ENCODE measurements at regions not wholly inside any gene's neighbourhood (a gene's known extent, or its start where the extent isn't known, plus 50 kb on each side); places are given as distances from the start of the nearest gene placed in this dataset.

DNA sequence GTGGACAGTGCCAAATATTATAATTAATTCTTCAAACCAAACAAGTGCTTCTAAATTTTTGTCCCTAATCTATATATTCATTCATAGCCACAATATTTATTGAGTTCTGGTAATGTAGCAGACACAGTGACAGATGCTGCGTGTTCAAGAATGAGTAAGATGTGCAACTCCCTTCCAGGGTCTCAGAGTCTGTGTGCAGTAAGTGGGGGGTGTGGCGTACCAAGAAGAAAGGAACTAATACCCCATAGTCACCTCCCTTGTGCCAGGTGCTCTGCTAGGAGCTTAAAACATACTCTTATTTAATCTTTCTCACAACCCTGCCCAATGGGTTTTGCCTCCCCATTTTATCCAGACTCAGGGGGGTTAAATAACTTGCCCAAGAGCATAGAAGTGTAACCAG is 358.7 kb downstream of the BARHL2 start:
- POLR2A ChIA-PET = no interaction called here

DNA sequence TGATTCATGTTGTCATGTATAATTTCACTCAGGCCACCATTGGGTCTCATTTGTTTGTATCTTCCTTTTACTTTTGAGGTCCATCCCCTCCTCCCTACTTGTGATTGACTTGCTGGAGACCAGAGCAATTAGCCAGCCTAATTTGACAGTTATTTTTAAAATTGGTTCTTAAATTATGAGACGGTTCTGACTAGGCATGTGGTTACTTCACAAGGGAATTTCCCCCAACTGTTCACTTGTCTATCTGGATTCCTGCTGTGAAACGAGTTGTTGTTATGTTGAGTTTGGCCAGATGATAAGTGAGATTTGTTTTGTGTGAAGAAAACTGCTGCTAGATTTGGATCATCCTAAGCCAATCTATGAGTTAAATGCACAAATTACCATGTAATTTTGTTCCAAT is 359.1 kb downstream of the BARHL2 start:
- Mint-ChIP-seq H3K27me3 (no peaks in the 10 kb centered on the region), H3K27ac (no peak overlapping the region), H3K4me3 (no peak overlapping the region), H3K9me3 (no peaks in the 10 kb centered on the region), H3K36me3 (no peaks in the 10 kb centered on the region), H3K4me1 (no peaks in the 10 kb centered on the region)
- no peaks in the 10 kb centered on the region for H3K9me3 ChIP-seq
- ATAC-seq (replicated peaks in 1 of 4) = no peak
- H3K36me3 ChIP-seq (ENCODE audit: control insufficient read depth in 2 of 2, extremely low read depth in 1 of 2, insufficient read depth in 1 of 2, low read length in 1 of 2) = no peaks in the 10 kb centered on the region
- H3K27ac ChIP-seq (ENCODE audit: low read length) = no peak overlapping the region
- ChIA-PET POLR2A (no interaction called here), CTCF (no interaction called here)
- H3K4me3 ChIP-seq (ENCODE audit: control insufficient read depth in 1 of 2, extremely low read depth in 1 of 2, low read length in 1 of 2) = no peak overlapping the region
- no CpG with 5 or more reads among the region's 2 CpGs for WGBS (ENCODE audit: insufficient coverage)
- H3K27me3 ChIP-seq (replicated peaks in 1 of 2; ENCODE audit: control insufficient read depth in 2 of 2, extremely low read depth in 1 of 2, insufficient read depth in 2 of 2, low read length in 1 of 2) = peaks cover 0 to 7% of the 10 kb centered on the region in 2 experiments
- H3K4me1 ChIP-seq (ENCODE audit: control insufficient read depth in 1 of 2, extremely low read depth in 1 of 2, insufficient read depth in 2 of 2, low read length in 2 of 2) = no peaks in the 10 kb centered on the region
- DNase-seq = no peak

More for the DNA sequence above, 358.7 kb downstream of the BARHL2 start:
- no peak overlapping the region for H3K4me3 ChIP-seq (ENCODE audit: control insufficient read depth in 1 of 2, extremely low read depth in 1 of 2, low read length in 1 of 2)
- no peaks in the 10 kb centered on the region for H3K36me3 ChIP-seq (ENCODE audit: control insufficient read depth in 2 of 2, extremely low read depth in 1 of 2, insufficient read depth in 1 of 2, low read length in 1 of 2)
- no peaks in the 10 kb centered on the region for H3K27me3 Mint-ChIP-seq
- no peak overlapping the region for H3K27ac Mint-ChIP-seq
- no peak overlapping the region for H3K4me3 Mint-ChIP-seq
- no peaks in the 10 kb centered on the region for H3K4me1 Mint-ChIP-seq
- CTCF ChIA-PET = no interaction called here
- H3K4me1 ChIP-seq (ENCODE audit: control insufficient read depth in 1 of 2, extremely low read depth in 1 of 2, insufficient read depth in 2 of 2, low read length in 2 of 2) = no peaks in the 10 kb centered on the region
- peaks cover 0 to 7% of the 10 kb centered on the region in 2 experiments for H3K27me3 ChIP-seq (replicated peaks in 1 of 2; ENCODE audit: control insufficient read depth in 2 of 2, extremely low read depth in 1 of 2, insufficient read depth in 2 of 2, low read length in 1 of 2)
- DNase-seq (no peak), ATAC-seq (replicated peaks in 1 of 4) (no peak)
- H3K36me3 Mint-ChIP-seq = no peaks in the 10 kb centered on the region
- no CpG with 5 or more reads among the region's 2 CpGs for WGBS (ENCODE audit: insufficient coverage)
- H3K27ac ChIP-seq (ENCODE audit: low read length) = no peak overlapping the region
- H3K9me3 Mint-ChIP-seq = no peaks in the 10 kb centered on the region
- no peaks in the 10 kb centered on the region for H3K9me3 ChIP-seq

DNA sequence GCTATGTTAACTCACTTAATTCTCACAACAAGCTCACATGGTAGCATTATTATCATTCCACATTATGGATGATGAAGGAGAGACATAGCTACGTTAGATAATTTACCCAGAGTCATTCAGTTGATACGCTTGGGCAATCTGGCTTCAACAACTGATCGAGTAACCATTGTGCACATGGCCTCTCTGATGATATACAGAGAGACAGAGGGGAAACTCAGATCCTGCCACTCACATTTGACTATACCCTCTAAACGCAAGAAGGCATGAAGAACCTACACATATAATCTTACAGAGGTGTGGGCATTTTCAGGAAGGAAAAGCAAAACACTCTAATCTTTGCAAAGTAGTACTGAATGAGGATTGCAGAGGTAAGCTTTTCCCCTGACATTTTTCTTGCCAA is 360.1 kb downstream of the BARHL2 start:
- no peaks in the 10 kb centered on the region for H3K36me3 ChIP-seq (ENCODE audit: control insufficient read depth in 2 of 2, extremely low read depth in 1 of 2, insufficient read depth in 1 of 2, low read length in 1 of 2)
- H3K4me3 ChIP-seq (ENCODE audit: control insufficient read depth in 1 of 2, extremely low read depth in 1 of 2, low read length in 1 of 2) = no peak overlapping the region
- no peak overlapping the region for H3K27ac Mint-ChIP-seq
- POLR2A ChIA-PET = no interaction called here
- no peaks in the 10 kb centered on the region for H3K9me3 ChIP-seq
- no peak overlapping the region for H3K4me3 Mint-ChIP-seq
- no CpG with 5 or more reads among the region's 4 CpGs for WGBS (ENCODE audit: insufficient coverage)
- no peak for ATAC-seq (replicated peaks in 1 of 4)
- no peak for DNase-seq
- no peaks in the 10 kb centered on the region for H3K4me1 ChIP-seq (ENCODE audit: control insufficient read depth in 1 of 2, extremely low read depth in 1 of 2, insufficient read depth in 2 of 2, low read length in 2 of 2)
- no peaks in the 10 kb centered on the region for H3K36me3 Mint-ChIP-seq
- no peaks in the 10 kb centered on the region for H3K27me3 Mint-ChIP-seq
- no peaks in the 10 kb centered on the region for H3K9me3 Mint-ChIP-seq
- CTCF ChIA-PET = no interaction called here
- no peaks in the 10 kb centered on the region for H3K4me1 Mint-ChIP-seq
- no peak overlapping the region for H3K27ac ChIP-seq (ENCODE audit: low read length)
- peaks cover 0 to 7% of the 10 kb centered on the region in 2 experiments for H3K27me3 ChIP-seq (replicated peaks in 1 of 2; ENCODE audit: control insufficient read depth in 2 of 2, extremely low read depth in 1 of 2, insufficient read depth in 2 of 2, low read length in 1 of 2)

DNA sequence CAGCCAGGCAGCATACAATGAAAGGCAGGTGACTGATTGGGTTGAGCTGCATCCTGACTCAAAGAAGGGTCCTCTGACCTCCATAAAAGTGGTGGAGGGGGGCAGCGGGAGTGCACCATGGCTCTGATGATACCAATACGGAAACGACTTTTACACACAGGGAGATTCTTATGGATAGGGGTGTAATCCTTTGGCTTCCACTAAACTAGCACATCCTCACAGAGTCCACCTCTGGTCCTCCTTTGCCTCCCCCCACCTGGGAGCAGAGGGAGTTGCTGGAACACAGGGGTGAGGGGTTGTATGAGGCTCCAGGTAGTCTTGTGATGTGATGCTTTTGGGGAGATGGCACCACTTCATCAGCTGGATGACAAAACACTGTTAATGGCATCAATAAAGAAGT is 361.0 kb downstream of the BARHL2 start:
- Histone ChIP-seq H3K27me3 (replicated peaks in 1 of 2; ENCODE audit: control insufficient read depth in 2 of 2, extremely low read depth in 1 of 2, insufficient read depth in 2 of 2, low read length in 1 of 2) (peaks cover 0 to 7% of the 10 kb centered on the region in 2 experiments), H3K4me1 (ENCODE audit: control insufficient read depth in 1 of 2, extremely low read depth in 1 of 2, insufficient read depth in 2 of 2, low read length in 2 of 2) (no peaks in the 10 kb centered on the region), H3K36me3 (ENCODE audit: control insufficient read depth in 2 of 2, extremely low read depth in 1 of 2, insufficient read depth in 1 of 2, low read length in 1 of 2) (no peaks in the 10 kb centered on the region), H3K27ac (ENCODE audit: low read length) (no peak overlapping the region), H3K9me3 (no peaks in the 10 kb centered on the region), H3K4me3 (ENCODE audit: control insufficient read depth in 1 of 2, extremely low read depth in 1 of 2, low read length in 1 of 2) (no peak overlapping the region)
- Mint-ChIP-seq H3K36me3 (no peaks in the 10 kb centered on the region), H3K4me3 (no peak overlapping the region), H3K27ac (no peak overlapping the region), H3K9me3 (no peaks in the 10 kb centered on the region), H3K4me1 (no peaks in the 10 kb centered on the region), H3K27me3 (no peaks in the 10 kb centered on the region)
- ChIA-PET POLR2A (no interaction called here), CTCF (no interaction called here)
- WGBS (ENCODE audit: insufficient coverage) = no CpG with 5 or more reads among the region's 3 CpGs
- no peak for ATAC-seq (replicated peaks in 1 of 4)
- DNase-seq = no peak

DNA sequence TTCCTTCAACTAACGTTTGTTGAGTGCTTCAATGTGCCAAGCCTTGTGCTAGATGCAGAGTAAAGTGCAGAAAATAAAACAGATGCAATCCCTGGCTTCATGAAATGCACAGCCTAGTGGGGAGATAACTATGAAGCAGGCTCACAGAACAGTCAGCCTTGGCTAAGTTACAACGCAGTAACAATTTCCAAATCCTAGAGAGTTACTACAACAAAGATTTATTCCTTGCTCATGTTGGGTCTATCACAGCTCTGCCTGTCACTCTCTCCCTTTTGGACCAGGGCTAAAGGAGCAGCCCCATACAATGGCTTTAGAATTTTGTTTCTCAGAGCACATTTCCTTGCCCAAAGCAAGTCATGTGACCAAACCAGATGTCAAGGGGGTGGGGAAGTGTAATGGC is 359.8 kb downstream of the ZNF326 start:
- WGBS (ENCODE audit: insufficient coverage) = 100% methylated on average over 1 of the region's 2 CpGs
- H3K36me3 Mint-ChIP-seq = no peaks in the 10 kb centered on the region
- DNase-seq = no peak
- POLR2A ChIA-PET = no interaction called here
- no peaks in the 10 kb centered on the region for H3K4me1 Mint-ChIP-seq
- H3K27ac Mint-ChIP-seq = no peak overlapping the region
- no peaks in the 10 kb centered on the region for H3K27me3 Mint-ChIP-seq
- no peak for ATAC-seq (replicated peaks in 1 of 4)
- H3K4me1 ChIP-seq (ENCODE audit: control insufficient read depth in 1 of 2, extremely low read depth in 1 of 2, insufficient read depth in 2 of 2, low read length in 2 of 2) = no peaks in the 10 kb centered on the region
- H3K4me3 ChIP-seq (ENCODE audit: control insufficient read depth in 1 of 2, extremely low read depth in 1 of 2, low read length in 1 of 2) = no peak overlapping the region
- H3K4me3 Mint-ChIP-seq = no peak overlapping the region
- CTCF ChIA-PET = no interaction called here
- no peaks in the 10 kb centered on the region for H3K36me3 ChIP-seq (ENCODE audit: control insufficient read depth in 2 of 2, extremely low read depth in 1 of 2, insufficient read depth in 1 of 2, low read length in 1 of 2)
- no peaks in the 10 kb centered on the region for H3K9me3 Mint-ChIP-seq
- peaks cover 0 to under 1% of the 10 kb centered on the region in 2 experiments for H3K27me3 ChIP-seq (replicated peaks in 1 of 2; ENCODE audit: control insufficient read depth in 2 of 2, extremely low read depth in 1 of 2, insufficient read depth in 2 of 2, low read length in 1 of 2)
- H3K9me3 ChIP-seq = no peaks in the 10 kb centered on the region
- no peak overlapping the region for H3K27ac ChIP-seq (ENCODE audit: low read length)

DNA sequence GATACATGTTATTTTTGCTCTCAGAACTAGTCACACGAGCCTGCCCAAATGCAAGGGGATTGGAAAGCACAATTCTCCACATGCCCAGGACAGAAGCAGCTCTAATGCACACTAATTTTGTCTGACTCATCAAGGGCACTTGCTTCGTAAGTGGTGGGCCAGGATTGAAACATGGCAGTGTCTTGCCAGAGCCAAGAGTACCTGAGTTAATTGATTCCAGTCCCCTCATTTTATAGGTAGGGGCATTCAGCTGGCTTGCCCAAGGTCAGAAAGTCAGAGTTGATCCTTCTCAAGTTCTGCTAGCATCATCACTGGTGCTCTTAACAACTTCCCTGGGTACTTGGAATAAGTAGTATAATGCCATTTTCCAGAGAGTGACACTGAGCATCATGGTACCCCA is 356.1 kb downstream of the ZNF326 start:
- POLR2A ChIA-PET = no interaction called here
- peaks cover 0 to 13% (median 8%) of the 10 kb centered on the region in 3 donors for H3K9me3 Mint-ChIP-seq
- H3K4me1 Mint-ChIP-seq = no peaks in the 10 kb centered on the region
- H3K27ac Mint-ChIP-seq = no peak overlapping the region
- Histone ChIP-seq H3K4me3 (ENCODE audit: control insufficient read depth in 1 of 2, extremely low read depth in 1 of 2, low read length in 1 of 2) (no peak overlapping the region), H3K27ac (ENCODE audit: low read length) (no peak overlapping the region), H3K9me3 (no peaks in the 10 kb centered on the region), H3K27me3 (replicated peaks in 1 of 2; ENCODE audit: control insufficient read depth in 2 of 2, extremely low read depth in 1 of 2, insufficient read depth in 2 of 2, low read length in 1 of 2) (no peaks in the 10 kb centered on the region), H3K4me1 (ENCODE audit: control insufficient read depth in 1 of 2, extremely low read depth in 1 of 2, insufficient read depth in 2 of 2, low read length in 2 of 2) (no peaks in the 10 kb centered on the region), H3K36me3 (ENCODE audit: control insufficient read depth in 2 of 2, extremely low read depth in 1 of 2, insufficient read depth in 1 of 2, low read length in 1 of 2) (no peaks in the 10 kb centered on the region)
- H3K36me3 Mint-ChIP-seq = no peaks in the 10 kb centered on the region
- no peak for ATAC-seq (replicated peaks in 1 of 4)
- H3K27me3 Mint-ChIP-seq = no peaks in the 10 kb centered on the region
- H3K4me3 Mint-ChIP-seq = no peak overlapping the region
- no CpG with 5 or more reads among the region's 2 CpGs for WGBS (ENCODE audit: insufficient coverage)
- no peak for DNase-seq
- CTCF ChIA-PET = no interaction called here

DNA sequence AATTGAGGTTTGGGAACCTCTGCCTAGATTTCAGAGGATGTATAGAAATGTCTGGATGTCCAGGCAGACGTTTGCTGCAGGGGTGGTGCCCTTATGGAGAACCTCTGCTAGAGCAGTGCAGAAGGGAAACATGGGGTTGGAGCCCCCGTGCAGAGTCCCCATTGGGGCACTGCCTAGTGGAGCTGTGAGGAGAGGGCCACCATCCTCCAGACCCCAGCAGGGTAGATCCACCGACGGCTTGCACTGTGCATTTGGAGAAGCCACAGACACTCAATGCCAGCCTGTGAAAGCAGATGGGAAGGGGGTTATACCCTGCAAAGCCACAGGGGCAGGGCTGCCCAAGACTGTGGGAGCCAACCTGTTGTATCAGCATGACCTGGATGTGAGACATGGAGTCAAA is 354.6 kb downstream of the ZNF326 start:
- Mint-ChIP-seq H3K4me1 (no peaks in the 10 kb centered on the region), H3K27me3 (peaks cover 0 to 5% of the 10 kb centered on the region in 2 donors), H3K4me3 (no peak overlapping the region), H3K9me3 (peaks cover 0 to 13% (median 8%) of the 10 kb centered on the region in 3 donors), H3K27ac (no peak overlapping the region), H3K36me3 (no peaks in the 10 kb centered on the region)
- ChIA-PET CTCF (no interaction called here), POLR2A (no interaction called here)
- 75% methylated on average over 4 of the region's 4 CpGs for WGBS (ENCODE audit: insufficient coverage)
- no peak overlapping the region for H3K4me3 ChIP-seq (ENCODE audit: control insufficient read depth in 1 of 2, extremely low read depth in 1 of 2, low read length in 1 of 2)
- DNase-seq (no peak), ATAC-seq (replicated peaks in 1 of 4) (no peak)
- H3K4me1 ChIP-seq (ENCODE audit: control insufficient read depth in 1 of 2, extremely low read depth in 1 of 2, insufficient read depth in 2 of 2, low read length in 2 of 2) = no peaks in the 10 kb centered on the region
- H3K9me3 ChIP-seq = no peaks in the 10 kb centered on the region
- no peak overlapping the region for H3K27ac ChIP-seq (ENCODE audit: low read length)
- H3K36me3 ChIP-seq (ENCODE audit: control insufficient read depth in 2 of 2, extremely low read depth in 1 of 2, insufficient read depth in 1 of 2, low read length in 1 of 2) = no peaks in the 10 kb centered on the region
- no peaks in the 10 kb centered on the region for H3K27me3 ChIP-seq (replicated peaks in 1 of 2; ENCODE audit: control insufficient read depth in 2 of 2, extremely low read depth in 1 of 2, insufficient read depth in 2 of 2, low read length in 1 of 2)

Measured in T-cell (primary cell).